Caco-2 (cell line): ENCODE measurements at regions not wholly inside any gene's neighbourhood (a gene's known extent, or its start where the extent isn't known, plus 50 kb on each side); places are given as distances from the start of the nearest gene placed in this dataset.
"Not testable (repeated sequence)": the region's sequence is repeated elsewhere in the genome, so short reads cannot be mapped to it uniquely, and the experiment has no call there.

Source experiments
- BruUV-seq: library from RNA; stranded (reverse); fragments of 400-500 nt; replicated peaks from 2 replicates; lab custom pipeline; 2021; lab: Mats Ljungman, UMichigan
- CTCF ChIA-PET: fragments of 300-600 bp; sonication (Branson Sonifier 250); formaldehyde crosslinking; loops from one replicate; lab custom pipeline; 2022; ENCODE audit warnings: antibody characterized with exemption; lab: Charles Lee
- POLR2A ChIA-PET: fragments of 300-600 bp; sonication (Branson Sonifier 250); formaldehyde crosslinking; loops from one replicate; lab custom pipeline; 2022; ENCODE audit warnings: antibody characterized with exemption; lab: Charles Lee
- DNase-seq, 2 experiments: peaks; one replicate each; pipeline versions ENCODE4 v3.0.0 to v3.0.0-alpha.2; 2020 to 2022
- H3K27me3 ChIP-seq: replicated peaks from 2 replicates; pipeline ENCODE4 v1.6.0; 2011; ENCODE audit warnings: low read length; ENCODE audit not compliant: control insufficient read depth, insufficient read depth
- H3K36me3 ChIP-seq: 2 replicates; pipeline ENCODE4 v1.5.1; 2011; ENCODE audit warnings: low read length; ENCODE audit not compliant: control insufficient read depth, insufficient read depth
- H3K4me1 ChIP-seq: fragments of 250-450 bp; sonication (Bioruptor Pico); 2 replicates; pipeline ENCODE4 v1.5.1; 2020; ENCODE audit warnings: mild to moderate bottlenecking
- H3K4me3 ChIP-seq: 2 replicates; pipeline ENCODE4 v1.5.1; 2011; ENCODE audit warnings: low read depth, mild to moderate bottlenecking, control low read depth, low read length
- H3K9me3 ChIP-seq: fragments of 250-450 bp; sonication (Bioruptor Pico); 2 replicates; pipeline ENCODE4 v1.5.1; 2020; ENCODE audit warnings: mild to moderate bottlenecking, moderate library complexity
- H3K27ac Mint-ChIP-seq: one replicate; pipeline ENCODE4 v1.8.0; 2022; ENCODE audit warnings: mixed read lengths; ENCODE audit not compliant: unreplicated experiment
- H3K27me3 Mint-ChIP-seq: one replicate; pipeline ENCODE4 v1.8.0; 2022; ENCODE audit warnings: mixed read lengths; ENCODE audit not compliant: insufficient read depth, unreplicated experiment
- H3K36me3 Mint-ChIP-seq: one replicate; pipeline ENCODE4 v1.8.0; 2022; ENCODE audit warnings: mild to moderate bottlenecking, mixed read lengths; ENCODE audit not compliant: insufficient read depth, unreplicated experiment
- H3K4me1 Mint-ChIP-seq: one replicate; pipeline ENCODE4 v1.8.0; 2022; ENCODE audit warnings: low read depth, mixed read lengths; ENCODE audit not compliant: unreplicated experiment
- H3K4me3 Mint-ChIP-seq: one replicate; pipeline ENCODE4 v1.8.0; 2022; ENCODE audit warnings: mild to moderate bottlenecking, moderate library complexity, mixed read lengths; ENCODE audit not compliant: unreplicated experiment
- H3K9me3 Mint-ChIP-seq: one replicate; pipeline ENCODE4 v1.8.0; 2022; ENCODE audit warnings: mixed read lengths; ENCODE audit not compliant: unreplicated experiment
- intact Hi-C: fragments of 100-400 bp; cut with micrococcal nuclease; formaldehyde crosslinking; loops from one replicate; pipeline ENCODE4 v1.10.0; 2022; ENCODE audit not compliant: unreplicated experiment
- TF ChIP-seq, protein P1 (sequence below), 2 experiments: fragments of 200-600 bp in 1 of 2; IDR thresholded peaks; 1 replicate in 1 of 2; 2 replicates in 1 of 2; pipeline versions ENCODE4 v1.5.1 to v1.8.0; 2011 to 2022; ENCODE audit warnings: antibody characterized with exemption in 1 of 2, control low read depth in 1 of 2, inconsistent platforms in 1 of 2, low read depth in 1 of 2, low read length in 1 of 2, mild to moderate bottlenecking in 1 of 2, moderate library complexity in 1 of 2; ENCODE audit not compliant: insufficient read depth in 1 of 2, severe bottlenecking in 1 of 2, unreplicated experiment in 1 of 2

DNA sequence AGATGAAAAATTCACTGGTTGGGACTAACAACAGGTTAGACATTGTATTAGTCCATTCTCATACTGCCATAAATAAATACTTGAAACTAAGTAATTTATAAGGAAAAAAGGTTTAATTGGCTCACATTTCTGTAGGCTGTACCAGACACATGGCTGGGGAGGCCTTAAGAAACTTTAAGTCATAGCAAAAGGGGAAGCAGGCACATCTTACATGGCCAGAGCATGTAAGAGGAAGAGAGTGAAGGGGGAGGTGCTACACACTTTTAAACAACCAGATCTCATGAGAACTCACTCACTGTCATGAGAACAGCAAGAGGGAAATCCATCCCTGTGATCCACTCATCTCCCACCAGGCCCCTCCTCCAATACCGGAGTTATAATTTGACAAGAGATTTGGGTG is 125.9 kb downstream of the SUCLA2 start:
- H3K36me3 Mint-ChIP-seq, result no peaks in the 10 kb centered on the region
- no peaks in the 10 kb centered on the region for H3K4me1 ChIP-seq
- TF ChIP-seq, protein P1, sequence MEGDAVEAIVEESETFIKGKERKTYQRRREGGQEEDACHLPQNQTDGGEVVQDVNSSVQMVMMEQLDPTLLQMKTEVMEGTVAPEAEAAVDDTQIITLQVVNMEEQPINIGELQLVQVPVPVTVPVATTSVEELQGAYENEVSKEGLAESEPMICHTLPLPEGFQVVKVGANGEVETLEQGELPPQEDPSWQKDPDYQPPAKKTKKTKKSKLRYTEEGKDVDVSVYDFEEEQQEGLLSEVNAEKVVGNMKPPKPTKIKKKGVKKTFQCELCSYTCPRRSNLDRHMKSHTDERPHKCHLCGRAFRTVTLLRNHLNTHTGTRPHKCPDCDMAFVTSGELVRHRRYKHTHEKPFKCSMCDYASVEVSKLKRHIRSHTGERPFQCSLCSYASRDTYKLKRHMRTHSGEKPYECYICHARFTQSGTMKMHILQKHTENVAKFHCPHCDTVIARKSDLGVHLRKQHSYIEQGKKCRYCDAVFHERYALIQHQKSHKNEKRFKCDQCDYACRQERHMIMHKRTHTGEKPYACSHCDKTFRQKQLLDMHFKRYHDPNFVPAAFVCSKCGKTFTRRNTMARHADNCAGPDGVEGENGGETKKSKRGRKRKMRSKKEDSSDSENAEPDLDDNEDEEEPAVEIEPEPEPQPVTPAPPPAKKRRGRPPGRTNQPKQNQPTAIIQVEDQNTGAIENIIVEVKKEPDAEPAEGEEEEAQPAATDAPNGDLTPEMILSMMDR (IDR thresholded peaks at IDR 0.05; ENCODE audit: insufficient read depth in 1 of 2, low read depth in 1 of 2, low read length in 1 of 2, severe bottlenecking in 1 of 2, unreplicated experiment in 1 of 2), result no peak
- no peak overlapping the region for H3K4me3 ChIP-seq
- H3K27me3 ChIP-seq, result no peaks in the 10 kb centered on the region
- H3K36me3 ChIP-seq, result no peaks in the 10 kb centered on the region
- no peak overlapping the region for H3K27ac Mint-ChIP-seq
- no TSS peak for BruUV-seq
- ChIA-PET POLR2A (no interaction called here), CTCF (no interaction called here)
- no peaks in the 10 kb centered on the region for H3K27me3 Mint-ChIP-seq
- H3K9me3 Mint-ChIP-seq, result peaks cover 35% of the 10 kb centered on the region
- intact Hi-C loops, result no loop called here
- peaks cover 17% of the 10 kb centered on the region for H3K9me3 ChIP-seq
- H3K4me3 Mint-ChIP-seq, result no peak overlapping the region
- no peak for DNase-seq
- peaks cover 5% of the 10 kb centered on the region for H3K4me1 Mint-ChIP-seq

DNA sequence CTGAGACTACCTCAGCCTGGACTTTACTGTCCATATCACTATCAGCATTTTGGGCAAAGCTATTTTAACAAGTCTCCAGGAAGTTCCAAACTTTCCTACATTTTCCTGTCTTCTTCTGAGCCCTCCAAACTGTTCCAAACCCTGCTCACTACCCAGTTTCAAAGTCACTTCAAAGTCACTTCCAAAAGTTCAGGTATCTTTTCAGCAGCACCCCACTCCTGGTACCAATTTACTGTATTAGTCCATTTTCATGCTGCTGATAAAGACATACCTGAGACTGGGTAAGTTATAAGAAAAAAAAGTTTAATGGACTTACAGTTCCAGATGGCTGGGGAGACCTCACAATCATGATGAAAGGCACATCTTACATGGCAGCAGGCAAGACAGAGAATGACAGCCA is 127.1 kb downstream of the SUCLA2 start:
- H3K36me3 ChIP-seq, H3K36me3 Mint-ChIP-seq, intact Hi-C loops, DNase-seq, H3K27me3 ChIP-seq, H3K27ac Mint-ChIP-seq, H3K4me1 ChIP-seq, CTCF ChIA-PET, H3K27me3 Mint-ChIP-seq, H3K4me1 Mint-ChIP-seq, BruUV-seq, H3K4me3 ChIP-seq, H3K4me3 Mint-ChIP-seq, POLR2A ChIA-PET: not testable (repeated sequence)
- H3K9me3 ChIP-seq, result peaks cover 17% of the 10 kb centered on the region
- peaks cover 35% of the 10 kb centered on the region for H3K9me3 Mint-ChIP-seq

DNA sequence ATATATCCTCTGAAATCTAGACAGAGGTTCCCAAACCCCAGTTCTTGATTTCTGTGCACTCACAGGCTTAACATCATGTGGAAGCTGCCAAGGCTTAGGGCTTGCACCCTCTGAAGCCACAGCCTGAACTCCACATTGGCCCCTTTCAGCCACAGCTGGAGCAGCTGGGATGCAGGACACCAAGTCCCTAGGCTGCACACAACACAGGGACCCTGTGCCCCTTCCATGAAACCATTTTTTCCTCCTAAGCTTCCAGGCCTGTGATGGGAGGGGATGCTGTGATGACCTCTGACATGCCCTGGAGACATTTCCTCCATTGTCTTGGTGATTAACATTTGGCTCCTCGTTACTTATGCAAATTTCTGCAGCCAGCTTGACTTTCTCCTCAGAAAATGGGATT is 127.8 kb downstream of the SUCLA2 start:
- H3K9me3 ChIP-seq, result peaks cover 17% of the 10 kb centered on the region
- CTCF ChIA-PET, H3K36me3 Mint-ChIP-seq, H3K4me3 ChIP-seq, H3K4me3 Mint-ChIP-seq, H3K4me1 Mint-ChIP-seq, DNase-seq, POLR2A ChIA-PET, H3K27ac Mint-ChIP-seq, BruUV-seq, H3K4me1 ChIP-seq, H3K27me3 ChIP-seq, H3K27me3 Mint-ChIP-seq, intact Hi-C loops, H3K36me3 ChIP-seq: not testable (repeated sequence)
- H3K9me3 Mint-ChIP-seq, result peaks cover 35% of the 10 kb centered on the region

DNA sequence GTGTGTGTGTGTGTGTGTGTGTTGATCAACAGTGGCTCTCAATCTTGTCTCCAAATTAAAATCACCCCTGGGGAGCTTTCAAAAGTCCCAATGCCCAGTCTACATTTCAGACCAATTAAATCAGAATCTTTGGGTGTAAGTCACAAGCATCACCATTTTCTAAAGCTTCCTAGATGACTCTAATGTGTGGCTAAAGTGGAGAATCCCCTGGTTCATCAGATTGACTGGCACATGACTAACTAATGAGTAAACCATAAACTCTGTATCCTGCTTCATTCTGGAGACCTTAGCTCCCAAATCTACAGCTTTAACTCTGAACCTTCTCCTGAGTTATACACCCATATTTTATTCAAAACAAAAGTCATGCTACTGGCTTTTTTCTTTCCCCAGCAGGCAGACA is 131.3 kb downstream of the SUCLA2 start:
- Mint-ChIP-seq H3K4me3 (no peak overlapping the region), H3K27me3 (no peaks in the 10 kb centered on the region), H3K27ac (no peak overlapping the region), H3K9me3 (peaks cover 30% of the 10 kb centered on the region), H3K36me3 (no peaks in the 10 kb centered on the region), H3K4me1 (no peaks in the 10 kb centered on the region)
- BruUV-seq, result no TSS peak
- ChIA-PET POLR2A (no interaction called here), CTCF (interaction anchor here (0.6 kb wide), 1 partner anchor 62 kb away, joined by 5 read pairs; no protein-coding TSS in a partner anchor)
- H3K4me3 ChIP-seq, result no peak overlapping the region
- H3K9me3 ChIP-seq, result peaks cover 17% of the 10 kb centered on the region
- no peaks in the 10 kb centered on the region for H3K4me1 ChIP-seq
- no peaks in the 10 kb centered on the region for H3K27me3 ChIP-seq
- TF ChIP-seq, protein P1 (IDR thresholded peaks at IDR 0.05; ENCODE audit: insufficient read depth in 1 of 2, low read depth in 1 of 2, low read length in 1 of 2, severe bottlenecking in 1 of 2, unreplicated experiment in 1 of 2), result no peak
- H3K36me3 ChIP-seq, result no peaks in the 10 kb centered on the region
- intact Hi-C loops, result no loop called here
- DNase-seq, result no peak
